ENCODE measurements at regions not wholly inside any gene's neighbourhood (a gene's known extent, or its start where the extent isn't known, plus 50 kb on each side); places are given as distances from the start of the nearest gene placed in this dataset.

- TF ChIP-seq, protein P1, sequence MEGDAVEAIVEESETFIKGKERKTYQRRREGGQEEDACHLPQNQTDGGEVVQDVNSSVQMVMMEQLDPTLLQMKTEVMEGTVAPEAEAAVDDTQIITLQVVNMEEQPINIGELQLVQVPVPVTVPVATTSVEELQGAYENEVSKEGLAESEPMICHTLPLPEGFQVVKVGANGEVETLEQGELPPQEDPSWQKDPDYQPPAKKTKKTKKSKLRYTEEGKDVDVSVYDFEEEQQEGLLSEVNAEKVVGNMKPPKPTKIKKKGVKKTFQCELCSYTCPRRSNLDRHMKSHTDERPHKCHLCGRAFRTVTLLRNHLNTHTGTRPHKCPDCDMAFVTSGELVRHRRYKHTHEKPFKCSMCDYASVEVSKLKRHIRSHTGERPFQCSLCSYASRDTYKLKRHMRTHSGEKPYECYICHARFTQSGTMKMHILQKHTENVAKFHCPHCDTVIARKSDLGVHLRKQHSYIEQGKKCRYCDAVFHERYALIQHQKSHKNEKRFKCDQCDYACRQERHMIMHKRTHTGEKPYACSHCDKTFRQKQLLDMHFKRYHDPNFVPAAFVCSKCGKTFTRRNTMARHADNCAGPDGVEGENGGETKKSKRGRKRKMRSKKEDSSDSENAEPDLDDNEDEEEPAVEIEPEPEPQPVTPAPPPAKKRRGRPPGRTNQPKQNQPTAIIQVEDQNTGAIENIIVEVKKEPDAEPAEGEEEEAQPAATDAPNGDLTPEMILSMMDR (IDR thresholded peaks at IDR 0.05) = no peak
These were observed 89.6 kb upstream of the MGAT5 start for GRCh38 chr2:134164306-134164705.

- TF ChIP-seq, protein P1 (IDR thresholded peaks at IDR 0.05) = no peak
These were observed 86.9 kb upstream of the MGAT5 start for GRCh38 chr2:134167015-134167414.

- TF ChIP-seq, protein P1 (IDR thresholded peaks at IDR 0.05) = no peak
These were observed 84.1 kb upstream of the MGAT5 start for GRCh38 chr2:134169788-134170187.

DNA sequence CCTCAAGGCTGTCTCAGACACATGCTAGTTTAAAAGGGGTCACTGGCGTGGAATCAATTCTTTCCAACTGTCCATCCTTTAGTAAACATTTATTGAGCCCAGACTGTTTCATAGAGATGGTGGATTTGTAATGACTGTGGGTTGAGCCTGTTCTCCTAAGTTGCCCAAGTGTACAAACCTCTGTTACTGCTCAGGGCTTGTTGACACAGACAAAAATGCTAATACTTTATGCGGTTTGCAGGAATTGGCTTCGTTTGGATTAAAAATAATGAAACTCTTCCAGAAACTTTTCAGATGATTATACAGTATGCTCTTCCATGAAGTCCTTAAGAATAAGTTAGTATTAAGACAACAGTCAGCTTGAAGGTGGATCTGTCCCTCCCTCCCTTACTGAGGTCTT is 83.6 kb upstream of the MGAT5 start:
- TF ChIP-seq, protein P1 (IDR thresholded peaks at IDR 0.05) = no peak

DNA sequence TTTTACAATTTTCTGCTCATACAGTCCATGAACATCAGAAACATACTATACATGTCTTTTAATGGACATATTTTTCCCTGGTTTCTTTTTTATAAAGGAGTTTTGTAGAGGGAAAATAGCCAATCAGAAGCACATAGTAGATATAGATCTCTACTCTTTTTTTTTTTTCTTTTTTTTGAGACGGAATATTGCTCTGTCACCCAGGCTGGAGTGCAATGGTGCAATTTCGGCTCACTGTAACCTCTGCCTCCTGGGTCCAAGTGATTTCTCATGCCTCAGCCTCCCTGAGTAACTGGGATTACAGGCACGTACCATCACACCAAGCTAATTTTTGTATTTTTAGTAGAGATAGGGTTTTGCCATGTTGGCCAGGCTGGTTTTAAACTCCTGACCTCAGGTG is 83.2 kb upstream of the MGAT5 start:
- TF ChIP-seq, protein P1 (IDR thresholded peaks at IDR 0.05) = no peak

- TF ChIP-seq, protein P1 (IDR thresholded peaks at IDR 0.05) = no peak
These were observed 80.4 kb upstream of the MGAT5 start for GRCh38 chr2:134173338-134174016.

- TF ChIP-seq, protein P1 (IDR thresholded peaks at IDR 0.05) = no peak
These were observed 79.2 kb upstream of the MGAT5 start for GRCh38 chr2:134174711-134175110.

- TF ChIP-seq, protein P1 (IDR thresholded peaks at IDR 0.05) = no peak
These were observed 78.0 kb upstream of the MGAT5 start for GRCh38 chr2:134175834-134176233.
